Pancreas (tissue), 10 donors: ENCODE measurements at regions not wholly inside any gene's neighbourhood (a gene's known extent, or its start where the extent isn't known, plus 50 kb on each side); places are given as distances from the start of the nearest gene placed in this dataset.
A peak's percentile ranks its signal among the peaks of the same experiment; 100 is the strongest.

Experiments used
- ATAC-seq, 4 donors: fragments of 200-7000 bp; cut with Tn5 transposase; one replicate each; pipeline versions ENCODE4 v1.8.0 to v1.9.1; 2020; ENCODE audit warnings: mild to moderate bottlenecking in 4 of 4, moderate library complexity in 4 of 4
- DNase-seq, 6 donors: peaks; one replicate each; pipeline ENCODE4 v3.0.0-alpha.2; 2020
- FAIRE-seq: peaks from 2 replicates; lab custom pipeline; 2012; peaks lifted over from hg19 to GRCh38; lab: Jason Lieb, UNC
- H3K27ac ChIP-seq, 4 donors: fragments of 200-600 bp; sonication (generic); 1 replicate in 3 of 4; 2 replicates in 1 of 4; pipeline versions ENCODE4 v1.5.0 to v1.8.0; 2020
- H3K27me3 ChIP-seq, 4 donors: fragments of 200-600 bp; one replicate each; pipeline ENCODE4 v1.8.0; 2021
- H3K36me3 ChIP-seq, 3 donors: fragments of 200-600 bp; sonication (generic) in 1 of 3; one replicate each; pipeline versions ENCODE4 v1.5.0 to v1.8.0; 2020 to 2021
- H3K4me1 ChIP-seq, 3 donors: fragments of 200-600 bp; one replicate each; pipeline ENCODE4 v1.8.0; 2021
- H3K4me3 ChIP-seq, 4 donors: fragments of 200-600 bp; sonication (generic) in 2 of 4; one replicate each; pipeline versions ENCODE4 v1.5.0 to v1.8.0; 2020 to 2021
- H3K9me3 ChIP-seq, 4 donors: fragments of 200-600 bp; one replicate each; pipeline ENCODE4 v1.8.0; 2021
- WGBS, 2 donors: extraction: QIAGEN DNeasy Blood & Tissue Kit; methylation state at CpG; one replicate each; pipeline ENCODE4 v1.1.7; 2013; 5-methylcytosine and 5-hydroxymethylcytosine counted together
- intact Hi-C, 3 donors: fragments of 100-400 bp; cut with DNase I; formaldehyde crosslinking; loops; one replicate each; pipeline versions ENCODE4 v1.11.1 to v1.14.2; 2022
- TF ChIP-seq, protein P1 (sequence below), 4 donors: fragments of 200-600 bp; sonication (generic) in 3 of 4; IDR thresholded peaks; one replicate each; pipeline versions ENCODE4 v1.5.0 to v1.8.0; 2021; ENCODE audit warnings: antibody characterized with exemption in 4 of 4
- donor health status: healthy with polysubstance abuse.
- donor health status: DM: no; HTN: no; CAD: no; lungs with moderate emphysema.
- donor health status: DM: no; HTN: no; CAD: no.
- donor health status: control.
- donor health status: control.
- donor health status: Bipolar disorder and iron deficiency.
- donor health status: DM: yes; HTN: yes; CAD: no.
- donor health status: DM: no; HTN: no; CAD: no.
- donor health status: DM: no; HTN: no; CAD: no.
- donor health status: DM: yes; HTN: yes; CAD: no.

- Histone ChIP-seq H3K27ac (no peak overlapping the region), H3K27me3 (no peaks in the 10 kb centered on the region), H3K4me1 (peaks cover 0 to 6% (median 0%) of the 10 kb centered on the region in 3 donors), H3K36me3 (no peaks in the 10 kb centered on the region), H3K9me3 (no peaks in the 10 kb centered on the region), H3K4me3 (no peak overlapping the region)
- 59 to 87% methylated on average over 3 of the region's 3 CpGs for WGBS, 2 donors
- TF ChIP-seq, protein P1, sequence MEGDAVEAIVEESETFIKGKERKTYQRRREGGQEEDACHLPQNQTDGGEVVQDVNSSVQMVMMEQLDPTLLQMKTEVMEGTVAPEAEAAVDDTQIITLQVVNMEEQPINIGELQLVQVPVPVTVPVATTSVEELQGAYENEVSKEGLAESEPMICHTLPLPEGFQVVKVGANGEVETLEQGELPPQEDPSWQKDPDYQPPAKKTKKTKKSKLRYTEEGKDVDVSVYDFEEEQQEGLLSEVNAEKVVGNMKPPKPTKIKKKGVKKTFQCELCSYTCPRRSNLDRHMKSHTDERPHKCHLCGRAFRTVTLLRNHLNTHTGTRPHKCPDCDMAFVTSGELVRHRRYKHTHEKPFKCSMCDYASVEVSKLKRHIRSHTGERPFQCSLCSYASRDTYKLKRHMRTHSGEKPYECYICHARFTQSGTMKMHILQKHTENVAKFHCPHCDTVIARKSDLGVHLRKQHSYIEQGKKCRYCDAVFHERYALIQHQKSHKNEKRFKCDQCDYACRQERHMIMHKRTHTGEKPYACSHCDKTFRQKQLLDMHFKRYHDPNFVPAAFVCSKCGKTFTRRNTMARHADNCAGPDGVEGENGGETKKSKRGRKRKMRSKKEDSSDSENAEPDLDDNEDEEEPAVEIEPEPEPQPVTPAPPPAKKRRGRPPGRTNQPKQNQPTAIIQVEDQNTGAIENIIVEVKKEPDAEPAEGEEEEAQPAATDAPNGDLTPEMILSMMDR (IDR thresholded peaks at IDR 0.05): no peak
- FAIRE-seq (no peak), ATAC-seq (no peak), DNase-seq (no peak)
- intact Hi-C loops: no loop called here
These were observed 297.8 kb upstream of the SPRED2 start for GRCh38 chr2:65730186-65730585.

DNA sequence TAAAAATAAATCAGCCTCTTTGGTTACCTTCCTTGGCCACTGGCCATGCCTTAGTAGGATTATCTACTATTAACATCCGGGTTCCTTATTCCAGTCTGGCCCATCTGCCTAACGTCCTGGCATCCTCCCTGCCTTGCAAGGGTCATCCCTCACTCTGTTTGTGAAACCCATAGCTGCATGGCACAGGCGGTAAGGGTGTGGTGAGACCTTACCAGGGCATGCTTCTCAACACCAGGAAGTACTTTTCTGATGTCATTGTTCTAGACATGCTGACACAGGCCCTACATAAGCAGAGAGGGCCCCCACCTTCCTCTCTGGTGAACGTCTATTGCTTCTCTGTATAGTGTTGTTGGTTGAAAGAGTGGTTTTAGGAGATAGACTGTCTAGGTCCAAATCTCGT is 296.8 kb upstream of the SPRED2 start:
- Histone ChIP-seq H3K4me1 (peaks cover 0 to 6% (median 3%) of the 10 kb centered on the region in 3 donors), H3K4me3 (no peak overlapping the region), H3K27me3 (no peaks in the 10 kb centered on the region), H3K36me3 (no peaks in the 10 kb centered on the region), H3K27ac (no peak overlapping the region), H3K9me3 (no peaks in the 10 kb centered on the region)
- DNase-seq: no peak
- intact Hi-C loops: no loop called here
- WGBS, 2 donors: 79 to 80% methylated on average over 5 of the region's 5 CpGs
- peak in 1 of 4 donors; percentile 49 for ATAC-seq
- TF ChIP-seq, protein P1 (IDR thresholded peaks at IDR 0.05): no peak
- no peak for FAIRE-seq

DNA sequence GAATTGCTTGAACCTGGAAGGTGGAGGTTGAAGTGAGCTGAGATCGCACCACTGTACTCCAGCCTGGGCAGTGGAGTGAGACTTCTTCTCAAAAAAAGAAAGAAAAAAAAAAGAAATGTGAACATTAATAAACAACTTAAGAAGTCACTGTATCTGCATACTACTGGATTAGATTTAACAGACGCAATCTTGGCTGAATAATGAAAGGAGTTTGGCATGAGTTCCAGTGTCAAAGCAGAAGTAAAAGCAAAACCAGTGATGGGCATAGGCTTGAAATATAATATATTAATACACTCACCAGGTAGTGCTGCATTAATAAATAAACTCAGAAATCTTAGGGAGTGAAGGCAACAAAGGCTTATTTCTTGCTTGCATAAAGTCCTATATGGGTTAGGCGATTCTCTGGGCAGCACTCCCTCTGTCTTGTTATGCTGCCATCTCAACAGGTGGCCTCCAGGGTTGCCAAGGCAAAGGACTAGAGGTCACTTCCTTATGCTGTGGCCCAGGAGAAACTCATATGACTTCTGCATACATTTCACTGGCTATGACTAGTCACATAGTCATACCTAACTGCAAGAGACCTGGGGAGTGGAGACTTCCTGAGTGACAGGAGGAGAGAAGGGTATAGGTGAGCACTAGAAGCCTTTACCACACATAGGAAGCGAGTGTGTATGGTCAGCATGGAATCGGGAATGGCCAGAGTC is 296.2 kb upstream of the SPRED2 start:
- Histone ChIP-seq H3K9me3 (no peaks in the 10 kb centered on the region), H3K4me3 (no peak overlapping the region), H3K4me1 (peaks cover 0 to 6% (median 3%) of the 10 kb centered on the region in 3 donors), H3K36me3 (no peaks in the 10 kb centered on the region), H3K27ac (no peak overlapping the region), H3K27me3 (no peaks in the 10 kb centered on the region)
- DNase-seq (peak in 4 of 6 donors; percentile 38 to 73 (median 67)), FAIRE-seq (no peak), ATAC-seq (peak; percentile 92 to 96 (median 94))
- intact Hi-C loops: no loop called here
- WGBS, 2 donors: 67 to 68% methylated on average over 5 of the region's 5 CpGs
- TF ChIP-seq, protein P1 (IDR thresholded peaks at IDR 0.05): no peak

- no peak overlapping the region for H3K27ac ChIP-seq
- TF ChIP-seq, protein P1 (IDR thresholded peaks at IDR 0.05): no peak
- H3K4me3 ChIP-seq: no peak overlapping the region
- no peaks in the 10 kb centered on the region for H3K27me3 ChIP-seq
- DNase-seq: no peak
- H3K9me3 ChIP-seq: no peaks in the 10 kb centered on the region
- no peak for ATAC-seq
- H3K36me3 ChIP-seq: no peaks in the 10 kb centered on the region
- intact Hi-C loops: no loop called here
- no peak for FAIRE-seq
- peaks cover 0 to 6% (median 3%) of the 10 kb centered on the region in 3 donors for H3K4me1 ChIP-seq
- 95 to 98% methylated on average over 3 of the region's 3 CpGs for WGBS, 2 donors
These were observed 295.4 kb upstream of the SPRED2 start for GRCh38 chr2:65727816-65728215.

- DNase-seq (no peak), ATAC-seq (no peak), FAIRE-seq (no peak)
- Histone ChIP-seq H3K4me1 (peaks cover 0 to 6% (median 3%) of the 10 kb centered on the region in 3 donors), H3K27ac (no peak overlapping the region), H3K27me3 (no peaks in the 10 kb centered on the region), H3K9me3 (no peaks in the 10 kb centered on the region), H3K4me3 (no peak overlapping the region), H3K36me3 (no peaks in the 10 kb centered on the region)
- WGBS, 2 donors: 63% methylated on average over 1 of the region's 1 CpG
- TF ChIP-seq, protein P1 (IDR thresholded peaks at IDR 0.05): no peak
- intact Hi-C loops: no loop called here
These were observed 295.0 kb upstream of the SPRED2 start for GRCh38 chr2:65727381-65727780.
